A549 (cell line): ENCODE measurements at regions not wholly inside any gene's neighbourhood (a gene's known extent, or its start where the extent isn't known, plus 50 kb on each side); places are given as distances from the start of the nearest gene placed in this dataset.

Experiments used
- NPAS2 ChIP-seq: fragments of 250-450 bp; sonication (Bioruptor Pico); IDR thresholded peaks from 2 replicates; pipeline ENCODE4 v1.8.0; 2022; ENCODE audit warnings: mild to moderate bottlenecking, moderate library complexity, borderline replicate concordance
- USF2 ChIP-seq: fragments of 450-650 bp; IDR thresholded peaks from 2 replicates; pipeline ENCODE4 v1.6.1; 2014; ENCODE audit warnings: antibody characterized with exemption

DNA sequence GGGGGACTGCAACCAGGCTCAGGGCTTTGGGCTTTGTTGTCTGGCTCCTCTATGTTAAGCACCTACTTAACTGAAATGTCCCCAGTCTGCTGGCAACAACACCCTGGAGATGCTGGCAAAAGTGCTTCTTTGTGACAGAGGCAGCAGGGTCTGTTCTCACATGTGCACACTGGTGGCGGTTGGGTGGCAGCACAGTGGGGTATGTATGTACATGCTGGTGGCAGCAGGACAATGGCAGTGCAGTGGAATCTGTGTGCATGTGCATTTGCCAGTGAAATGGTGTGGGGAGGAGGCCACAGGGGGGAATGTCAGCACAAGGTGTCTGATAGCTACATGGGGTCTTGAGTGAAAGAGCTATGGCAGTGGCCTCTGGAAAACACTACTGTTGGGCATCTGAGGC, 830.3 kb downstream of the DIPK2A start:
- TF ChIP-seq NPAS2 (CRISPR knock-in tag) (no peak), USF2 (no peak)
